ENCODE measurements at regions not wholly inside any gene's neighbourhood (a gene's known extent, or its start where the extent isn't known, plus 50 kb on each side); places are given as distances from the start of the nearest gene placed in this dataset.

DNA sequence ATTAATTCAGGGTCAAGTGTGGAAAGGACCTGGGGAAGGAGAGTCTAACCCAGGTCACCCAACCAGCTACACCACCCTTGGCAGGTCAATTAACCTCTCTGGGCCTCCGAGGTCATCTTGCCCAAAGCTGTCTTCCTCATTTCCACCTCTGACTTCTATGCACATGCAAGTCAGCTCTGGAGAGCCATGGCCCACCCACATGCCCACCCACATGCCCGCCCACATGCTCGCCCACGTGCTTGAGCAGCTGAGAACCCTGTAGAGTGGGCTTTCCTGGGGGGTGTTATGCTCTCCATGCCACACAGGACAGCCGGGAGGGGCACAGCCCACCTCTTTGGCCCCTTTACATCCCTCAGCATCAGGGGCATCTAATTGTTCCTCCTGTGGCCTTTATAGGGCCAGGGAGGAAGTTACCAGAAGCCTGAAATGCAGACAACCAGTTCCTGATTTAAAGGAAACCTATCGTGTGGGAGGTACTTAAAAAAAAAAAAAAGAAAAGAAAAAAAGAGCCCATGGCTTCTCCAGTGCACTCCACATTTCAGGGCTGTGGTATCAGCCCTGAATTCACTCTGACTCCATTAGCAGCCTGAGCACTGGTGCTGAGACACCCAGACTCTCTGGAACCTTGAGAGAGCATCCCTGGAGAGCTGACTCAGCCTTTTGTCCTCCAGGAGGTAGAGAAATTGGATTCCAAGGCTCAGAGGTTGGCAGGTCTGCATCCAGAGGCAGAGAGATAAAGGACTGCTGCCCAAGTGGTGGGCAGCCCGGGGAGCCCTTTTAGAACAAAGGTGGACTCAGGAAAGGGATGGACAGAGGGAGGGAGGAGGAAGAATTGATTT, 176.2 kb upstream of the ZMIZ1 start:
- Mint-ChIP-seq H3K9me3 (no peaks in the 10 kb centered on the region), H3K4me1 (ENCODE audit: low read depth) (no peaks in the 10 kb centered on the region), H3K36me3 (ENCODE audit: insufficient read depth in 2 of 2) (no peaks in the 10 kb centered on the region), H3K27ac (no peak overlapping the region), H3K27me3 (ENCODE audit: low read depth) (no peaks in the 10 kb centered on the region), H3K4me3 (no peak overlapping the region)
- ATAC-seq (replicated peaks in 1 of 2) (no peak), DNase-seq (no peak)

DNA sequence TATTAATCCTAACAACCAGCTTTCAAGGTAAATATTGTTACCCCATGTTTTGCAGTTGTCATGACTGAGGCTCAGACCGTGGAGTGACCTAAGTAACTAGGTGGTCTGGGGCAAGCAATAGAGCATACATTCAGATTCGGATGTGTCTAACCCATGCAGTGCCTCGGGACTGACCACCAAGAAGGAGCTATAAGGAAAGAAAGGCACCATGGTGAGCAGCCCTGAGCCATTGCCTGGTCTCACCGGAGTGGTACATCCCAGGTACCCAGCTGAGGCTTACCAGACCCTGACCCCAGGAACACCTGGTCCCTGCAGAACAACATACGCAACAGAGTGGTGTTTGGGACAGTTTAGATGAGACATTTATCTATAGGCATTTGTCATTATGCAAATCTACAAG, 175.5 kb upstream of the ZMIZ1 start:
- Mint-ChIP-seq H3K9me3 (peaks cover 0 to 1% of the 10 kb centered on the region in 2 donors), H3K27me3 (ENCODE audit: low read depth) (no peaks in the 10 kb centered on the region), H3K27ac (no peak overlapping the region), H3K4me1 (ENCODE audit: low read depth) (no peaks in the 10 kb centered on the region), H3K36me3 (ENCODE audit: insufficient read depth in 2 of 2) (no peaks in the 10 kb centered on the region), H3K4me3 (no peak overlapping the region)
- DNase-seq (no peak), ATAC-seq (replicated peaks in 1 of 2) (no peak)

DNA sequence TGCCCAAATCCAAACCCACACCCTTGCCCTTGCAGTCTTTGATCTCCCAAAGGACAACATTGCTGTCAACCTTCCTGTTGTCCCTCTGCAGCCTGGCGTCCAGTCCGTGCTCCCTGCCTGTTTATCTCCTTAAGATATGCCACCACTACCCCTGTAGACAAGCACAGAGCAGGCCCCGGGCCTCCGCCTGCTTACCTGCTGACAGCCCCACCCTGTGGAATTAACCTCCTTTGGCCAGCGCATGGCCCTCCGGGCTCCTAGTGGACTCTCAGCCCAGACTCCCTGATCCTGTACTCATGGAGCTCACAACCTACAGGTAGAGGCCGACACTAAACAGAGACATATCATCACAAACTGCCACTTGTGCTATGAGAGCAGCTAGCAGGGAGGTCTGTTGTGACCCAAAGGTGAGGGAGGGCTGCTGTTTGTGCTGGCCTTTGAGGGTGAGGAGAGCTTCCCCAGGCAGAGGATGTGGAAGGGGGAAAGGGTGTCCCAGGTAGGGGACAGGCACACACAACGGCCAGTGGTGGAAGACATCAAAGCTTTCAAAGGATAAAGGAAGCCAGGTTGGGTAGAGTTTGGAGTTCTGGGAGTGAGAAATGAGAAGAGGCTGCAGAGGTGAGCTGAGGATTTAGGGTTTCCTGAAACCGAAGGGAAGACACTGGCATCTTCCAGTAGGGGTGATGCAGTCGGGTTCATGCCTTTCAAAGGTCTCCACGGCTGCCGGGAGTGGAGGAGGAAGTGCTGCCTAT, 174.5 kb upstream of the ZMIZ1 start:
- no peak for DNase-seq

DNA sequence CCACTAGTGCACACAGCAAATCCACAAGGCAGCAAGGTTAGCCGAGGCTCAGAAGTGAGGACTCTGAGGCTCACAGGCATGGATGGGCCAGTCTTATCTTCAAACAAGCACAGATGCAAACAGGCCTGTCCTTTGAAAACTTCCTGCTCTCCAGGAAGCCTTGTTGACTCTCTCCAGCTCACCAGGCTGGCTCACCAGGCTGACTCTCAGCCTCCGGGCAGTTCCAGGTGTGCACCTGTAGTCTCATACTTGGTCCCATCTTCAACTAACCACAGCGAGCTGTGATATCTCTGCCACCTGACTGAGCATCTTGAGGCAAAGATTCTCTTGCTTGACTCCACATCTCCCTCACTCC, 173.9 kb upstream of the ZMIZ1 start:
- H3K27ac Mint-ChIP-seq, result no peak overlapping the region

More for the DNA sequence above, 174.5 kb upstream of the ZMIZ1 start:
- no peaks in the 10 kb centered on the region for H3K36me3 Mint-ChIP-seq (ENCODE audit: insufficient read depth in 2 of 2)
- ATAC-seq (replicated peaks in 1 of 2), result no peak
- no peak overlapping the region for H3K4me3 Mint-ChIP-seq
- H3K9me3 Mint-ChIP-seq, result peaks cover 0 to 1% of the 10 kb centered on the region in 2 donors
- H3K27me3 Mint-ChIP-seq (ENCODE audit: low read depth), result no peaks in the 10 kb centered on the region
- no peak overlapping the region for H3K27ac Mint-ChIP-seq
- no peaks in the 10 kb centered on the region for H3K4me1 Mint-ChIP-seq (ENCODE audit: low read depth)

DNA sequence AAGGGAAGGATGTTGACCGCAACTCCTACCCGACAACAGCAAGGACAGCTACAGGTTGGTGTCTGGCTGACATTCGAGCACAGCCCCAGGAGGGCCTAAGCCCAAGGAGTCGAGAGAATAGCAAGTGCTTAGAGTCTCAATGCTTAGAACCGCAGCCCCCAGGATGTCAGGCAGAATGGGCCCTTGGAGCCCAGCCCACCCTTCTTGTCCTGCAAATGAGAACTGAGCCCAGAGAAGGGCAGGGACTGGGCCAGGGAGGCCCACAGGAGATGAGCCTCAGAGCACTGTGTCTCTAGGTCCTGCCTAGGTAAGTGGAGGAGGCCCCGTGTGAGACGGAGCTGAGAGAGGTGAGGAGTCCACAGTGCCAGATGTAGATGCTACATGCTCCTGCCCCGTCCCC, 173.3 kb upstream of the ZMIZ1 start:
- no peaks in the 10 kb centered on the region for H3K36me3 Mint-ChIP-seq (ENCODE audit: insufficient read depth in 2 of 2)
- DNase-seq, result no peak

More for the DNA sequence above, 173.9 kb upstream of the ZMIZ1 start:
- Mint-ChIP-seq H3K4me1 (ENCODE audit: low read depth) (no peaks in the 10 kb centered on the region), H3K36me3 (ENCODE audit: insufficient read depth in 2 of 2) (no peaks in the 10 kb centered on the region), H3K27me3 (ENCODE audit: low read depth) (no peaks in the 10 kb centered on the region), H3K9me3 (peaks cover 0 to 1% of the 10 kb centered on the region in 2 donors), H3K4me3 (no peak overlapping the region)
- ATAC-seq (replicated peaks in 1 of 2), result no peak
- no peak for DNase-seq

DNA sequence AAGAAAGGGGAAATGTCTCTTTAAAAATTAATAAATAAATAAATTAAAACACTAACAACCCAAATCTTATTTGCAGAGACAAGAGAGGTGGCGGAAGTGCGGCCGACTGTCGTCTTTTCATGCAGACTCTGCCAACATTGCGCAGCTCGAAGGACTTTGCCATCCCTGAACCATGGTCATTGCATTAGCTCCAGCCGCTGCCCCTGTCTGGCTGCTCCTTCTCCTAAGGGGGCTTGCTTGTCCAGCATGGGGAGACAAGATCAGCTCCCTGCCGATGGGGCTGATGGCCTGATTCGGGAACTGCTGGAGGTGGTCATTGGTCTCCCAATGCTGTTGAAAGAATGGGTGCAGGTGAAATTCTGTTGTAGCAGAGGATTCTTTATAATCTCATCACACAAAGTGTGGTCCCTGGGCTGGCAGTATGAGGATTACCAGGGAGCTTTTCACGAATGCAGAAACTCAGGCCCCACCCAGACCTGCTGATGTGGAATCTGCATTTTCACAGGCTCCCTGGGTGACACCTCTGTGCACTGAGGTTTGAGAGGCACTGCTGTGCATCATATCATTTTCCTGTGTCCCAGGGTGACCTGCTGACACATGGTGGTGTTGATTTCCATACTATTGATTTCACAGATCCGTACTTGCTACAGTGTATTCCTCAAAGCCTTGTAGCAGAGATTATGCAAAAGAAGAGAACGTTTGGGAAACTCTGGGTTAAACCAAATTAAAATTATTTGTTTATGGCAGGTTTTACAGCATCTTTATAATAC, 172.4 kb upstream of the ZMIZ1 start:
- H3K4me1 Mint-ChIP-seq (ENCODE audit: low read depth), result no peaks in the 10 kb centered on the region
- peaks cover 0 to 1% of the 10 kb centered on the region in 2 donors for H3K9me3 Mint-ChIP-seq
- no peaks in the 10 kb centered on the region for H3K36me3 Mint-ChIP-seq (ENCODE audit: insufficient read depth in 2 of 2)
- no peak overlapping the region for H3K4me3 Mint-ChIP-seq
- H3K27ac Mint-ChIP-seq, result no peak overlapping the region
- ATAC-seq (replicated peaks in 1 of 2) (no peak), DNase-seq (no peak)
- H3K27me3 Mint-ChIP-seq (ENCODE audit: low read depth), result no peaks in the 10 kb centered on the region

More for the DNA sequence above, 173.3 kb upstream of the ZMIZ1 start:
- no peak for ATAC-seq (replicated peaks in 1 of 2)
- peaks cover 0 to 1% of the 10 kb centered on the region in 2 donors for H3K9me3 Mint-ChIP-seq
- no peak overlapping the region for H3K4me3 Mint-ChIP-seq
- no peaks in the 10 kb centered on the region for H3K4me1 Mint-ChIP-seq (ENCODE audit: low read depth)
- no peaks in the 10 kb centered on the region for H3K27me3 Mint-ChIP-seq (ENCODE audit: low read depth)
- H3K27ac Mint-ChIP-seq, result no peak overlapping the region

DNA sequence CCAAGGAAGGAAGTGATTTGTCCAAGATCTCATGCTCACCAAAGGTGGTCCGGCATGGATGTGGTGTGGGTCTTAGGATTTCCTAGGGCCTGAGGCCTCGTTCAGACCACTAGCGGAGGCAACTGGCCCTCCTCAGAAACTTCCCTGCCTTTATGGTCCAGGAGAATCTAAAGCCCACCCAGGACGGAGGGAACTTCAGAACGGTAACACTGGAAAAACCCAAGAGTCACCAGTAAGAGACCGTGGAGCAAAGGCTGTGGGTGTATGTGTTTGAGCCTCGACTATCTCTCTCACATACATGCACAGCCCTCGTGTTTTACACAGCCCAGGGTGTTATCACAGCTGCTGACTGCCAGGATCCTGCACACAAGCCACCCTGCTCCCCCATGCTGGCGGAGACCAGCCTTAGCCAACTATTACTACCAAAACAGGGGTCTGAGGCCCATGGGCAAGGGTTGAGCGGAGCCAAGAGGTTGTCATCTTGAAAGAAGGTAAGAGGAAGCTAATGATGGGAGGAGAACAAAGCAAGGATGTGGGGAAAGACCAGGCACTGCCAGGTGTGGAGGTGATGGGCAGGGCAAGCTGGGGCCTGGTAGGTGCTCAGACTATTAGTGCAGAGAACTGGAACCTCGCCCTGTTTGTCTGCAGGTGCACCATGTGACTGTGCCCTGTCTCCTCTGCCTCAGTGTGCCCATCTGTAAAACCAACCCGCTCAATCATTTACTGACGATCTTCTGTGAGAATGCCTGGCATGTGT, 170.2 kb upstream of the ZMIZ1 start:
- Mint-ChIP-seq H3K9me3 (peaks cover 0 to 1% of the 10 kb centered on the region in 2 donors), H3K27me3 (ENCODE audit: low read depth) (no peaks in the 10 kb centered on the region), H3K27ac (no peak overlapping the region), H3K4me3 (no peak overlapping the region), H3K36me3 (ENCODE audit: insufficient read depth in 2 of 2) (no peaks in the 10 kb centered on the region), H3K4me1 (ENCODE audit: low read depth) (no peaks in the 10 kb centered on the region)
- DNase-seq (no peak), ATAC-seq (replicated peaks in 1 of 2) (no peak)

DNA sequence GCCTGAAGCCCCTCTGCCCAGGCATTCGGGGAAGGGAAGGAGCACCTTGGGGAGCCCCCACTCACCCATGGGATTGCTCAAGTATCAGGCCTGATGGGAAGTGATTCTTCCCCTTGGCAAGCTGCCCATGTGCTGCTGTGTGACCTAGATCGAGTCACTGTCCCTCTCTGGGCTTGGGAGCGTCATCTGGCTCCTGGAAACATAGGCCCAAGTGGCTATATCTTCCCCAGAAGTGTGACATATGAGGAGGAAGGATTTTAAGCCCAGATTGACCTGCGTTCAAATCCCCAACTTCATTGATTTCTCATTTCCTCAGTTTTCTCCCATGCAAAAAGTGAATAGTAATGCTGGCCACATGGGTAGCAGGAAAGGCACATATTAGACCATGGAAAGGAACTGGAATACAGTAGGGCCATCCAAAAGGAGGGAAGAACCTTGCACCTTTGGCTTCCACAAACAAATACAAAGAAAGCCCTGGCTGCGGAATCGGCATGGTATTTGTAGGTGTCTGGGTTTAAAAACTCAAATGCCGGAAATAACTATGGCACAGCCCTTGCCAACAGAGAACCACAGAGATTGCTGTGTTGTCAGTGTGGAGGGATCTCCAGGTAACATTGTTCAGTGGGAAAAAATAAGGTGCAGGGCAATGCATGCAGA, 169.5 kb upstream of the ZMIZ1 start:
- DNase-seq, result no peak
- no peaks in the 10 kb centered on the region for H3K36me3 Mint-ChIP-seq (ENCODE audit: insufficient read depth in 2 of 2)
- no peaks in the 10 kb centered on the region for H3K27me3 Mint-ChIP-seq (ENCODE audit: low read depth)
- no peak for ATAC-seq (replicated peaks in 1 of 2)
- no peak overlapping the region for H3K4me3 Mint-ChIP-seq
- no peak overlapping the region for H3K27ac Mint-ChIP-seq
- H3K9me3 Mint-ChIP-seq, result peaks cover 0 to 1% of the 10 kb centered on the region in 2 donors
- no peaks in the 10 kb centered on the region for H3K4me1 Mint-ChIP-seq (ENCODE audit: low read depth)

DNA sequence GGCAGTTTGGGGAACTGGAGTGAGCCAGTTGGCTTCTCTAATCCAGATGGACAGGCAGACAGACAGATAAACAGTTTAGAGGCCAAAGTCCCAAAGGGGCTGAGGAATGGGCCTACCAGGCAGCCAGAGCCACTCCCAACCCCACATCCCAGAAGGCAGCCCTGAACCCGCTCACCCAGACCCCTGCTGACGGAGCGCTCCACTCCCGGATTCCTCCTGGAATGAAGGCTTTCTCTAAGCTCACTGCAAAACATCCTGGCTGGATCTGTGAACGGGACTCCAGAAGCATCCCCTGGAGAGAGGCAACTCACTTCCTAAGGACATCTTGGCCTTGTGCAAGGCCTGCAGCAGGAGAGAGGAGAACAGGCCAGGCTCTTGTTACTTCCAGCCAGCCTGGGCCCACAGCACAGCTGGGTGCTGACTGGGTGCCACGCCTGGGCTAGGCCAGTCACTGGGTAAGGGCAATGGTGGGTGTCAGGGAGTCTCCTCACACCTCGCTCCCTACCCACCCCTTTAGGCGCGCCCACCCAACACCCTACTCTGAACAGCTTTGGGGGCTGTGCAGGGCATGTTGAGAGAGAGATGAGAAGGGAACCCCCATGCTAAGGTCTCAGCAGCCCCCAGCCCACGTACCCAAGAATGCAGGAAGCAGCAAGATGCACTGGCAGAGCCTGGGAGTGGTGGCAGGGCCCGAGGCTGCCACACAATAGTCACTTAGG, 168.6 kb upstream of the ZMIZ1 start:
- Mint-ChIP-seq H3K4me3 (no peak overlapping the region), H3K9me3 (peaks cover 0 to 1% of the 10 kb centered on the region in 2 donors), H3K36me3 (ENCODE audit: insufficient read depth in 2 of 2) (no peaks in the 10 kb centered on the region), H3K27me3 (ENCODE audit: low read depth) (no peaks in the 10 kb centered on the region), H3K27ac (no peak overlapping the region), H3K4me1 (ENCODE audit: low read depth) (no peaks in the 10 kb centered on the region)
- no peak for ATAC-seq (replicated peaks in 1 of 2)
- DNase-seq, result no peak

DNA sequence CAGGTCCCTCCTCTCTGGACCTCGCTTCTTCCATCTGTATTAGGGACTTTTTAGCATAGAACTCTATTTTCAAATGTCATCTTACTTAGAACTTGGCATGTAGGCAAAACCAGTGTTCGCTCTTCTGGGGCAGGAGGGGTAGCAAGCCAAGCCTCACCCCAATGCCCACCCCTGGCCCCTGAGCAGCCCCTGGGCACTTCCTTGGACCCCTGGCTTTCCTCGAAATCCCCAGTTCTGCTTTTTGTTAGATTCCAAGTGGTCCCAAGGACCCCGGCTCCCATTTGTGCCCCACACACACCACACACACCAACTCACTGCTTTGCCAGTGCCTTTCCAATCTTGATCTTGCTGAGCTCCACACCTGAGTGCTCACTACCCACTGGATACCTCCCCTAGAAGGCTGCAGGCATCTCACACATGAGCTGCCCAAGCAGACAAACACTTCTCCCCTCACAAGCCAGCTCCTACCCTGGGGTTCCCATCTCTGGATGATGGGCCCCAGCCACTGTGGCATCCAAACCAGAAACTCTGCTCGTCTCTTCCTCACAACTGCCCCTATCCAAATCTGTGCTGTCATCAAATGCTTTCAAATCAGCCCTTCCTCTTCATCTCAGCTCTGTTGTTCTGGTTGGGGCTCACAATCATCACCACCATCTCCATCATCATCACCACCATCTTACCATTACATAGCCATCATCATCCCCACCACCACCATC, 167.9 kb upstream of the ZMIZ1 start:
- Mint-ChIP-seq H3K27ac (no peak overlapping the region), H3K27me3 (ENCODE audit: low read depth) (no peaks in the 10 kb centered on the region), H3K4me1 (ENCODE audit: low read depth) (no peaks in the 10 kb centered on the region), H3K4me3 (no peak overlapping the region), H3K36me3 (ENCODE audit: insufficient read depth in 2 of 2) (no peaks in the 10 kb centered on the region), H3K9me3 (peaks cover 0 to 1% of the 10 kb centered on the region in 2 donors)
- no peak for DNase-seq
- ATAC-seq (replicated peaks in 1 of 2), result no peak

DNA sequence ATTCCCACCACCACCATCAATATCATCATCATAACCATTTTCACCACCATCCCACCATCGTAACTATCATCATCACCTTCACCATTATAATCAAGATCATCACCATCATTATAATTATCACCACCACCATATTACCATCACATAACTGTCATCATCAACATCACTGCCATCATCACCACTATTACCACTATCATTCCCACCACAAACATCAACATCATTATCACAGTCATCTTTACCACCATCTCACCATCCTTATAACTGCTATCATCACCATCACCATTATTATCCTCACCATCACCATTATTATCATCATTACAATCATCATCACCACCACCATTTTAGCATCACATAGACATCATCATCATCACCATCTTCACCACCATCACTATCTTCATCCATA, 167.1 kb upstream of the ZMIZ1 start:
- Mint-ChIP-seq H3K4me3 (no peak overlapping the region), H3K36me3 (ENCODE audit: insufficient read depth in 2 of 2) (no peaks in the 10 kb centered on the region), H3K27ac (no peak overlapping the region), H3K9me3 (peaks cover 0 to 1% of the 10 kb centered on the region in 2 donors), H3K27me3 (ENCODE audit: low read depth) (no peaks in the 10 kb centered on the region), H3K4me1 (ENCODE audit: low read depth) (no peaks in the 10 kb centered on the region)
- DNase-seq, result no peak
- no peak for ATAC-seq (replicated peaks in 1 of 2)

All from activated T-cell treated with anti-CD3 and anti-CD28 coated beads, Interleukin-2, amount 50 U/mL, for 72 hours (primary cell).